Fibroblast of skin of right biceps (primary cell): ENCODE measurements at regions not wholly inside any gene's neighbourhood (a gene's known extent, or its start where the extent isn't known, plus 50 kb on each side); places are given as distances from the start of the nearest gene placed in this dataset.

Source experiments
- DNase-seq: peaks from one replicate; pipeline ENCODE4 v3.0.0-alpha.2; 2013

- no peak for DNase-seq
Measured at GRCh38 chr6:145213614-145214013, 521.7 kb downstream of the EPM2A start.

- DNase-seq: peak; percentile 48
Measured at GRCh38 chr6:145214570-145214969, 520.8 kb downstream of the EPM2A start.

- DNase-seq: no peak
Measured at GRCh38 chr6:145224450-145224849, 510.9 kb downstream of the EPM2A start.

GRCh38 chr6:145225500-145225899 lies 509.8 kb downstream of the EPM2A start:
- no peak for DNase-seq

GRCh38 chr6:145227593-145227992 lies 507.7 kb downstream of the EPM2A start:
- no peak for DNase-seq

- no peak for DNase-seq
Measured at GRCh38 chr6:145228962-145229582, 506.2 kb downstream of the EPM2A start.

- no peak for DNase-seq
Measured at GRCh38 chr6:145233955-145234354, 501.4 kb downstream of the EPM2A start.

- no peak for DNase-seq
Measured at GRCh38 chr6:145235207-145235606, 500.1 kb downstream of the EPM2A start.

GRCh38 chr6:145238787-145239186 lies 496.5 kb downstream of the EPM2A start:
- no peak for DNase-seq

- peak; percentile 67 for DNase-seq
Measured at GRCh38 chr6:145241039-145241438, 494.3 kb downstream of the EPM2A start.

- DNase-seq: no peak
Measured at GRCh38 chr6:145241721-145242120, 493.6 kb downstream of the EPM2A start.

- no peak for DNase-seq
Measured at GRCh38 chr6:145244349-145245100, 490.8 kb downstream of the EPM2A start.

GRCh38 chr6:145245119-145245518 lies 490.2 kb downstream of the EPM2A start:
- peak; percentile 12 for DNase-seq

GRCh38 chr6:145247692-145248419 lies 487.5 kb downstream of the EPM2A start:
- peak; percentile 93 for DNase-seq

- no peak for DNase-seq
Measured at GRCh38 chr6:145250436-145250835, 484.9 kb downstream of the EPM2A start.

- DNase-seq: no peak
Measured at GRCh38 chr6:145252737-145253136, 482.6 kb downstream of the EPM2A start.

GRCh38 chr6:145254649-145255401 lies 480.5 kb downstream of the EPM2A start:
- DNase-seq: no peak

- no peak for DNase-seq
Measured at GRCh38 chr6:145257704-145258103, 477.6 kb downstream of the EPM2A start.

- no peak for DNase-seq
Measured at GRCh38 chr6:145258122-145258521, 477.2 kb downstream of the EPM2A start.

GRCh38 chr6:145260484-145261175 lies 474.7 kb downstream of the EPM2A start:
- no peak for DNase-seq

GRCh38 chr6:145261758-145262157 lies 473.6 kb downstream of the EPM2A start:
- no peak for DNase-seq

- DNase-seq: no peak
Measured at GRCh38 chr6:145262771-145263170, 472.5 kb downstream of the EPM2A start.
